ENCODE measurements at regions not wholly inside any gene's neighbourhood (a gene's known extent, or its start where the extent isn't known, plus 50 kb on each side); places are given as distances from the start of the nearest gene placed in this dataset.
"Not testable (repeated sequence)": the region's sequence is repeated elsewhere in the genome, so short reads cannot be mapped to it uniquely, and the experiment has no call there.

DNA sequence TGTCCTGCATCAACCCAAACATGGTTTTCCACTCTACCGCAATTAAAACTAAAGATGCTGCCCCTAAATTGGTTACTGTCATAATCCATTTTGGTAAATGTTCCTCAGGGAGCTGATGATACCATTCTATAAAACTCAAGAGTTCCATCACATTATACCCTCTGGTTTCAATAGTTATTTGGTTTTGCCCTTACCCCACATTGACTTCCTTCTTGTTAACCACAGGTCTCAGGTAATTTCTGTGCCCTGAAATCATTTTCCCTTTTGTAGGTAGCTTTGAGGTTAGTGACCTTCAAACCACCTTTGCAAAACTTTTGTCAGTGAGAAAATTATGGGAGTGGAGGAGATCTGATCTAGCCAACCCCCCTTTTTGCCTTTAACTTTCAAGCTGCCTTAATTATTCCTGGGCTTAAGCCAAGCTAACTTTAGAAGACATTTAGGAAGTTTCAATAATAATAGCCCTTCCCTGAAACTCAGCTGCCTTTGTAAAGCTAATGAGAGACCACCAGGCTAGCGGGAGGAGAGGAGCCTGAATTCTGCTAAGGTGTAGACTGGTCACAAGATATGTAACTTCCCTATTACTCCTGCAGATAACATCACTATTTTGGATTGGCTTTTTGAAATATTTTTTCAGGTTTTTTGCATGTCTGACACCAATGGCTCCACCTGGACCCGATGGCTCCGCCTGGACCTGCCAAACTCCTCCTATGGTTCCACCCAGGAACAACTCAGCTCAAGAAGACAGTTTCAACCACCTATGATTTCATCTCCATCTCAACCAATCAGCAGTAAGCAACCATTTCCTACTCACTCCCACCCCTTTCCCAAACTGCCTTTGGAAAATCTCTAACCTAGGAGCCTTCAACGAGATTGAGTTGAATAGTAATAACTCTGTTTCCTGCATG, 224.9 kb downstream of the HS3ST3B1 start:
- intact Hi-C loops (cut with DNase I) = no loop called here
- Histone ChIP-seq H3K27me3 (no peaks in the 10 kb centered on the region), H3K4me1 (no peaks in the 10 kb centered on the region), H3K9me3 (no peaks in the 10 kb centered on the region), H3K36me3 (no peaks in the 10 kb centered on the region), H3K4me3 (no peak overlapping the region), H3K27ac (no peak overlapping the region)
- TF ChIP-seq, protein P1, sequence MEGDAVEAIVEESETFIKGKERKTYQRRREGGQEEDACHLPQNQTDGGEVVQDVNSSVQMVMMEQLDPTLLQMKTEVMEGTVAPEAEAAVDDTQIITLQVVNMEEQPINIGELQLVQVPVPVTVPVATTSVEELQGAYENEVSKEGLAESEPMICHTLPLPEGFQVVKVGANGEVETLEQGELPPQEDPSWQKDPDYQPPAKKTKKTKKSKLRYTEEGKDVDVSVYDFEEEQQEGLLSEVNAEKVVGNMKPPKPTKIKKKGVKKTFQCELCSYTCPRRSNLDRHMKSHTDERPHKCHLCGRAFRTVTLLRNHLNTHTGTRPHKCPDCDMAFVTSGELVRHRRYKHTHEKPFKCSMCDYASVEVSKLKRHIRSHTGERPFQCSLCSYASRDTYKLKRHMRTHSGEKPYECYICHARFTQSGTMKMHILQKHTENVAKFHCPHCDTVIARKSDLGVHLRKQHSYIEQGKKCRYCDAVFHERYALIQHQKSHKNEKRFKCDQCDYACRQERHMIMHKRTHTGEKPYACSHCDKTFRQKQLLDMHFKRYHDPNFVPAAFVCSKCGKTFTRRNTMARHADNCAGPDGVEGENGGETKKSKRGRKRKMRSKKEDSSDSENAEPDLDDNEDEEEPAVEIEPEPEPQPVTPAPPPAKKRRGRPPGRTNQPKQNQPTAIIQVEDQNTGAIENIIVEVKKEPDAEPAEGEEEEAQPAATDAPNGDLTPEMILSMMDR (IDR thresholded peaks at IDR 0.05) = no peak
- no peak for DNase-seq (ENCODE audit: low spot score in 2 of 2)

DNA sequence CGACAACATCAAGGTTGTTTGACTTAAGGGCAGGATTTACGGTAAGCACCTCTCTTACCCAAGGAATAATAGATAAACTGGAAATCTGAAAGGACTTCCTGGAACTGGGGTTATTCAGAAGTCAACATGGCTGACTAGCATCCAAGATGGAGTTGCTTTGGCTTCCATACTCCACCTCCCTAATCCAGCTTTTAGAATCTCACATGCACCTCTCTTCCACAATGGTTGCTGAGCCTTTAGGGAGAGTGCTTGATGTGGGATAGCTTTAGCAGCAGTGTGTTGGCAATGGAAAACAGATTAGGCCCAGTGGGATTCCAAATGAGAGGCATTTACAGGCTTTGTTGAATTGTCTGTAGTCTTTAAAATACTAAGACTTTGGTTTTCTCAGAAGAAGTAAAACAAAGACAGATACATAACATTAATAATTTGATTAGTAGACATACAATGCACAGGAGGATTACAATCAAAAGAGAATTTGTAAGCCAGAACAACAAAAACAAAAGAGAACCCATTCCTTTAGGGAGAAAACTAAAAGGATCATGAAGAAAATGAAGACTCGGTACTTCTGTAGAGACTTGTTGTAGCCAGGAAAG, 222.0 kb downstream of the HS3ST3B1 start:
- Histone ChIP-seq H3K4me1 (no peaks in the 10 kb centered on the region), H3K9me3 (no peaks in the 10 kb centered on the region), H3K27ac (no peak overlapping the region), H3K36me3 (no peaks in the 10 kb centered on the region), H3K4me3 (no peak overlapping the region), H3K27me3 (no peaks in the 10 kb centered on the region)
- intact Hi-C loops (cut with DNase I) = no loop called here
- TF ChIP-seq, protein P1 (IDR thresholded peaks at IDR 0.05) = no peak
- DNase-seq (ENCODE audit: low spot score in 2 of 2) = no peak

DNA sequence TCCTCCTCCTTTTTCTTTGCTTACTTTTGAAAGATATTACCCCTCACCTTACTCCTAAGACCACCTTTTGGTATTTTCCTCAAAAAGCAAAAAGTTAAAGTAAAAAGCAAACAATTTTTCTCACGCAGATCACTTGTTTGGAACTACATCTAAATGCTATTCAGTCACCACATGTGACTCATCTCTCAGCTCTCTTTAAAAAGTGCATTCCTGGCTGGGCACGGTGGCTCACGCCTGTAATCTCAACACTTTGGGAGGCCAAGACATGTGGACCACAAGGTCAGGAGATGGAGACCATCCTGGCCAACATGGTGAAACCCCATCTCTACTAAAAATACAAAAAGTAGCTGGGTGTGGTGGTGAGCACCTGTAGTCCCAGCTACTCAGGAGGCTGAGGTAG, 218.0 kb downstream of the HS3ST3B1 start:
- H3K36me3 ChIP-seq; H3K4me3 ChIP-seq; DNase-seq (ENCODE audit: low spot score in 2 of 2); H3K4me1 ChIP-seq; H3K27me3 ChIP-seq; H3K27ac ChIP-seq; intact Hi-C loops (cut with DNase I); H3K9me3 ChIP-seq: not testable (repeated sequence)

DNA sequence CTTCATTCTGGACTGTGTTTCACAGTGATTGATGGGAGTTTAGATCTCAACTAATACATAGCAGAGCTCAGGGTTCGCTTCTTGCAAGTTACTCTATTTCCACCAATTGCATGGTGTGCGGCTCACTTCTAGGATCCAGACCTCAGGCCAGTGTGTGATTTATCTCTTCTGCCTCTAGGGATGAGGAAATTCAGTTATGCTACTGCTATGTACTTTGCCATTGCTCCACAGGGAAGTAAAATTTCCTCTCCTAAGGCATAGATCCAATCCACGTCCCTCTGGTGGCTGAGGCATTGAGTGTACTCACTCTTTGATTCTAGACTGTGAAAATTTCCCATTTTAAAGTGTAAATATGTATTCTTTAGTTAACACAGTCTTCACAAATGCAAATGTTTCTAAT, 214.1 kb downstream of the HS3ST3B1 start:
- no peaks in the 10 kb centered on the region for H3K36me3 ChIP-seq
- DNase-seq (ENCODE audit: low spot score in 2 of 2) = no peak
- intact Hi-C loops (cut with DNase I) = no loop called here

DNA sequence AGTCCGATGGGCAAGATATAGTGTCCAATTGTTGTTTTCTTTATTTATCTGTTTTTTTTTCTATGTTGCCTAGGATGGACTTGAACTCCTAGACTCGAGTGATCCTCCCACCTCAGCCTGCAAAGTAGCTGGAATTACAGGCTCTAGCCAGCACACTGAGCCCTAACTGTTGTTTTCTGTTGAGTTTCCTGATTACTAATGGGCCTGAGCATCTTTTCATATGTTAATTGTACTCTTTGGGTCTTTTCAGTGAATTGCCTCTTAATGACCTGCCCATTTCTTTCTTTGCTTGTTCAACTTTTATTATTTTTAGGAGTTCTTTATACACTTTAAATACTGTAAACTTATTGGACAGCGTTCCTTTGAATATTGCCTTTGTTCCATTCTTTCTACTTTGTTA, 213.0 kb downstream of the HS3ST3B1 start:
- Histone ChIP-seq H3K9me3 (no peaks in the 10 kb centered on the region), H3K36me3 (no peaks in the 10 kb centered on the region), H3K27me3 (no peaks in the 10 kb centered on the region), H3K4me3 (no peak overlapping the region), H3K4me1 (no peaks in the 10 kb centered on the region), H3K27ac (no peak overlapping the region)
- TF ChIP-seq, protein P1 (IDR thresholded peaks at IDR 0.05) = no peak
- no peak for DNase-seq (ENCODE audit: low spot score in 2 of 2)
- intact Hi-C loops (cut with DNase I) = no loop called here

More for the DNA sequence above, 214.1 kb downstream of the HS3ST3B1 start:
- Histone ChIP-seq H3K4me1 (no peaks in the 10 kb centered on the region), H3K27ac (no peak overlapping the region), H3K4me3 (no peak overlapping the region), H3K27me3 (no peaks in the 10 kb centered on the region), H3K9me3 (no peaks in the 10 kb centered on the region)
- TF ChIP-seq, protein P1 (IDR thresholded peaks at IDR 0.05) = no peak

DNA sequence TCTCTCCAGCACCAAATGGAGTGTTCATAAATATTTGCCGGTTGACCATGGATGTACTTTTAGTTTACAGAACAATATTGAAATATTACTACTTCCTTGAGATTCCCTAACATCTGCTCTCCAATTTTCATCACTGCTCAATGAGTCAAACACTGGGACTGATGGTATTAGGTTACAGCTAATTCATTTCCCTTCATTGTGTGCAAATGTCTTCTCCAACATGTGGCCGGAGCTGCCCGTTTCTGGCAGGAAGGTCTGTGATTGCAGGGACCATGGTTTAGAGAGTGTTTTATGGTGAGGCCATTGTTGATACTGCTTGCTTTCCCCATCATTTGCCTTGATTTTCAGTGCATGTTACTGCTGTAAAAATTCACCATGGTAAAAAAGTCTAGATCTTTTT, 209.3 kb downstream of the HS3ST3B1 start:
- no peaks in the 10 kb centered on the region for H3K9me3 ChIP-seq

More for the DNA sequence above, 209.3 kb downstream of the HS3ST3B1 start:
- DNase-seq (ENCODE audit: low spot score in 2 of 2) = no peak
- intact Hi-C loops (cut with DNase I) = no loop called here
- TF ChIP-seq, protein P1 (IDR thresholded peaks at IDR 0.05) = no peak
- H3K27ac ChIP-seq = no peak overlapping the region
- H3K36me3 ChIP-seq = no peaks in the 10 kb centered on the region
- H3K27me3 ChIP-seq = no peaks in the 10 kb centered on the region
- no peak overlapping the region for H3K4me3 ChIP-seq
- no peaks in the 10 kb centered on the region for H3K4me1 ChIP-seq

Data from ascending aorta (tissue), 2 donors.